HG03469 (cell line): ENCODE measurements at regions not wholly inside any gene's neighbourhood (a gene's known extent, or its start where the extent isn't known, plus 50 kb on each side); places are given as distances from the start of the nearest gene placed in this dataset.
"Not testable (repeated sequence)": the region's sequence is repeated elsewhere in the genome, so short reads cannot be mapped to it uniquely, and the experiment has no call there.

Experiments
- ATAC-seq: cut with Tn5 transposase; IDR thresholded peaks from one replicate; pipeline ENCODE4 v1.9.1; 2021; ENCODE audit warnings: mild to moderate bottlenecking, moderate library complexity, moderate number of reproducible peaks; ENCODE audit not compliant: unreplicated experiment

DNA sequence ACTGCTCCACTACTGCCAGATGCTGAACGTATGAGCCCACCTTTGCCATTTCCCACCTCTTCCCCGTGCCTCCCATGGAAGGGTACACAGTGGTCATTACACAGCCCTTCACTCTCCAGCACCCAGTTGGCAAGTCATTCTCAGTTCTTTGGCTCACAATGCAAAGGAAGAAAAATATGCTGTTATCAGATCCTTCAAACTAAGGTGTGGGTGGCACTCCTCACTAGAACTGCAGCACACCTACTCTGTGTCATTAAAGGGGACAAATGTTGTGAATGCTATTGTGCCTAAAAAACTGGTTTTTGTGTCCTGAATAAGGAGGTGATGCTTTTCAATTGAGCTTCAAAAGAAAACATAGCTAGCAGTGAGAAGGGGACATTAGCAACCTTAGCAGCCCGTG, 183.1 kb upstream of the SNX2 start:
- no peak for ATAC-seq

GRCh38 chr5:122599000-122599399, 175.9 kb upstream of the SNX2 start:
- no peak for ATAC-seq

GRCh38 chr5:122600924-122601323, 174.0 kb upstream of the SNX2 start:
- no peak for ATAC-seq

- no peak for ATAC-seq
Measured at GRCh38 chr5:122602700-122603099, 172.2 kb upstream of the SNX2 start.

- ATAC-seq = no peak
Measured at GRCh38 chr5:122605236-122605635, 169.6 kb upstream of the SNX2 start.

DNA sequence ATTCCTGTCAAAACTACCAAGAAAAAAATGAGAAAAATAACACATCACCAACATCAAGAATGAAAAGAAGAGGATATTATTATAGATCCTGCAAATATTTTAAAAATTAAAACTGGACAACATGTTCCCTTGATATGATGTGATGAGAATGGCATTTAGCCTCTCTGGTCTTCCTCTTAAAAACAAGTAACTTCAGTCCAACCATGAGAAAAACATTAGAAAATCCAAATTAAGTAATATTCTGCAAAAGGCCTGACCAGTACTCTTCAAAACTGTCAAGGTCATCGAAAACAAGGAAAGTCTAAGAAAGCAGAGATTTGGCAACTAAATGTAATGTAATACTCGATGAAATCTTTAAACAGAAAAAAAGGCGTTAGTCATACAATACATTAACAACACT, 167.1 kb upstream of the SNX2 start:
- ATAC-seq = no peak

- no peak for ATAC-seq
Measured at GRCh38 chr5:122608222-122608621, 166.7 kb upstream of the SNX2 start.

GRCh38 chr5:122611406-122611805, 163.5 kb upstream of the SNX2 start:
- ATAC-seq = no peak

DNA sequence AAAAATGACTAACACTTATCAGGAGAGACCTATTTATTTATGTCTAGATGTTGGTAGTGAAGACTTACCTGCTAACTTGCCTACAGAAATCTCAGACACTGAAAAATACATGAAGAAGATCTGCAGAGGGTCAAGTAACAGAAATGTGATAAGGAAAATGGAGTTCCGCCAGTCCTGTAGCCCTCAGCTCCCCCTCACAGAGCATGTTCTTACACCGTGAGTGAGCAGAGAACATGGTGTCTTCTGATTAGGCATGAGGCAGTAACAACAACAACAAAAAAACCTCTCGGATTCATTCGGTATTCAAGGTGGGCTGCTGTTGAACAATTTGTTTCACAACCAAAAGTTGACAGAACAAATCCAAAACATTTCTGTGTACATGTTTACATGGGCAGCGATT, 162.0 kb upstream of the SNX2 start:
- no peak for ATAC-seq

GRCh38 chr5:122615146-122615545, 159.7 kb upstream of the SNX2 start:
- no peak for ATAC-seq

DNA sequence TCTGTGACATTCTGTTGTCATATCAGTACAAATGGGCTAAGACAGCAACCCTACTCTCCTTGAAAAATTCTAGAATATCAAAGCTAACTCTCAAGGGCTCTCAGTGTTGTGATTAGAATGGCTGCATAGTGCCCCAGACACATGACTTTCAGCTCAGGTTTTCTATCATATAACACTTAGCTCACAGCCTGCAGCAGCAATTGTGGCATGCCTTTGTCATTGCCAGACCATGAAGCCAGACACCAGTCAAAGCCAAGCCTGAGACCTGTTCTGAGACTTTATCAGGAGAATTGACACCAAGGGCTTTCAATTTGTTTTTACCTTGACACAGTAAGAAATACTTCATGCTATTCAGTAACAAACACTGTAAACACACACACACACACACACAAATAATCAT, 159.0 kb upstream of the SNX2 start:
- ATAC-seq = no peak

DNA sequence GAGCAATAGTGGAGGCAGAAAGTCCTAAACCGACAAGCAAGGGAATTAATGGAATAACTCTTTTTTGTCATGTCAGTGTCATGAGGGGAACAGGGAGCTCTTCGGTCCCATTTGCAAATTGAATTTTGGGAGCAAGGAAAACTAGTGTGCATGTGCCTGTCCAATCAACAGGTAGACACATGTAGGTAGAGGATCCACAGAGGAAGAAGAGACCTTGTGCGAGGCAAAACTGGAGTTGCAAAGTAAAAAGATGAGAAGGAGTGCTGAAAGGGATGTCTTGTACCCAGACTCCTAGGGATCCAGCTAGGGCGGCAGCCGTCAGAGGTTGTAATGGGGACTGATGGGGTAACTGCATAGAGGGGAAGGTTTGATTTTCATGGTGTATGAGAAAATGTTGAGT, 156.8 kb upstream of the SNX2 start:
- not testable (repeated sequence) for ATAC-seq

DNA sequence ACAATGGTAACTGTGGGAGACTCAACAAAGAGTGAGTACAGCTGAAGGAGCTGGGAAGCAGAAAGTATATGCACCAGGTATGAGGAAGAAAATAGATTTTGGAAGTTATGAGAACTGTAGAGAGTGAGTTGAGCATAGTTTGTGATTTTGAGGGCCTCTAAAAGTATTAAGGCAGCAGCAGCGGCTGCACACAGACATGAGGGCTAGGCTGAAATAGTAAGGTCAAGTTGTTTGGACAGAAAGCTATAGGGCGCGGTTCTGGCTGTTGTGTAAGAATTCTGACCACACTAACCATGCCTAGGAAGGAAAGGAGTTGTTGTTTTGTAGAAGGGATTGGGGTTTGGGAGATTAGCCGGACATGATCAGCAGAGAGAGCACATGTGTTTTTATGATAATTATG, 154.1 kb upstream of the SNX2 start:
- not testable (repeated sequence) for ATAC-seq

- not testable (repeated sequence) for ATAC-seq
Measured at GRCh38 chr5:122628714-122629113, 146.2 kb upstream of the SNX2 start.

DNA sequence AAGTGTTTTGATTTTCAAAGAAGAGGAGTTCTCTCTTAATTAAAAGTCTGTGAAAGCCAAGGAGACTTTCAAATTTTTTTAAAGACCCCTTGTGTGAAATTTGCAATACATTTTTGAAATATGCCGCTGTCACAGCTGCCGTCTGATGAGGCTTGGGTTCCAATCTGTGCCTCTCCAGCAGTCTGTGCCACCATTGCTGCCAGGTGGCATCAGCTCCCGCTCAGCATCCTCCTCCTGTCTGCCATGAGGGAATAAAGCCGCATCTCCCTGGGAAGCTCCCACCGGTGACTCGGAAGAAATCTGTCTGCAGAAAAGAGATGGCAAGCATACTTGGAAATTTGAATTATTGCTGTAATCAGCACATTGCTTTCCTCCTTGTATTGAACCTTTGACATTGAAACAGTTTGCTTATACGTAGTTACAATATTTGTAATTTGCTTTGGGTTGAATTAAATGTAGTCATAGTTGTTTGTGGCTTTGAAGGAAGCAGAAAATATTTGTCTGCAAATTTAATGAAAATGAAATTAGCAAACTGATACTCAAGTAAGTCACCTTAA, 145.7 kb upstream of the SNX2 start:
- no peak for ATAC-seq

- ATAC-seq = no peak
Measured at GRCh38 chr5:122638581-122638980, 136.3 kb upstream of the SNX2 start.

- ATAC-seq = no peak
Measured at GRCh38 chr5:122639033-122639432, 135.8 kb upstream of the SNX2 start.

DNA sequence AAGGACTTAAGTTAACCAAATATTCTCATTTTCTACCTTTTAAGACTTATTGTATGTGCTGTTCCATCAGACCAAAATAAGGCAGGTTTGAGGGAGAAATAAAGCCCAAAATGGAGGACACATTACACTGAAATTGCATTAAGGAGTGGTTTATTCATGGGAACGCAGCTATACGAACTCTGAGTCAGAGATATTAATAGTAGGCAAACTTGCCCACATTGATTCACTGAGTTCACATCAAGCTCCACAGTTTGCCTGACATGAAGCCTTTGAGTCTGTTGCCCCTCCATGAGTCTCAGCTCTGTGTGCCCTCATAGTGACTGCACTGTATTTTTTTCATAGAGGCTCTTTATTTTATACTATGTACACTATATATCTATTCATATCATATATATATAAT, 135.0 kb upstream of the SNX2 start:
- no peak for ATAC-seq

DNA sequence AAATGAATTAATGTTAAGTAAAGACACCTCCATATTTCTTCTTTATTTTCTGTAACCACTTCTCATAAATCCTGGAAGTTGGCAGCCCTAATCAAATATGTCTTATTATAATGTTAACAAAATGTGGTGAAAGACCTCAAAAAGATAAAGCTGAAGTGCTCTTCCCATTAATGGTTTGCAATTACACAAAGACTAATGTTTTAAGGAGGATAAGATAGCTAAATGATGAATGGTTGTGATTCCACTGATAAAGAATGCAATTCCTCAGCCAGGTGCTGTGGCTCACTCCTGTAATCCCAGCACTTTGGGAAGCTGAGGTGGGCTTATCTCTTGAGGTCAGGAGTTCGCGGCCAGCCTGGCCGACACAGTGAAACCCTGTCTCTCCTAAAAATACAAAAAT, 125.8 kb upstream of the SNX2 start:
- ATAC-seq = no peak

GRCh38 chr5:122653087-122654017, 121.5 kb upstream of the SNX2 start:
- ATAC-seq = no peak

DNA sequence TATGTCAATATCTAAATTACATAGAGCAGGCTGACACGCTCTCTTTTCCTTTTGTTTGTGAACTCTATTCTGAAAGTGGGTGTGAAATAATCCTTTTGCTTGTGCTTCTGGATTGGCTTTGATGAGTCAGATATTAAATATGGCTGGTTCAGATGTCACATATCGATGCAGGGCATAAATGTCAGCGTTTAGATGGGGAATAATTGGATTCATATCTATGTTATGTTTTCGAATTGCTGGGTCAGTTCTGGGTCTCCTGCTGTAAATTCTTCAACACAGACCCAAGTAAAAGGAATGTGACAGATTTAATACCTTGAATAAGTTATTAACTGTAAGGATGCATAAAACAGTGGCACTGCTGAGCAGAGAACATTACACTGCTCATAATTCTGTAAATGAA, 118.7 kb upstream of the SNX2 start:
- ATAC-seq = no peak

- no peak for ATAC-seq
Measured at GRCh38 chr5:122656577-122656976, 118.3 kb upstream of the SNX2 start.
